ENCODE measurements at regions not wholly inside any gene's neighbourhood (a gene's known extent, or its start where the extent isn't known, plus 50 kb on each side); places are given as distances from the start of the nearest gene placed in this dataset.

- WGBS, 2 experiments, result 53 to 61% methylated on average over 2 of the region's 3 CpGs
- no peak overlapping the region for H3K27ac ChIP-seq (ENCODE audit: insufficient read depth, low read depth, low read length, poor library complexity, severe bottlenecking)
- no peak overlapping the region for H3K4me3 ChIP-seq (ENCODE audit: insufficient read depth, low read depth, low read length)
- no peaks in the 10 kb centered on the region for H3K4me1 ChIP-seq (ENCODE audit: control insufficient read depth, insufficient read depth, low read length)
- no peaks in the 10 kb centered on the region for H3K9me3 ChIP-seq (ENCODE audit: control insufficient read depth, low read length)
- H3K27me3 ChIP-seq (ENCODE audit: control insufficient read depth, insufficient read depth, low read length, poor library complexity, severe bottlenecking), result no peaks in the 10 kb centered on the region
- H3K36me3 ChIP-seq (ENCODE audit: control insufficient read depth, insufficient read depth, low read length), result no peaks in the 10 kb centered on the region
Measured at GRCh38 chr6:6781172-6781872, 192.8 kb downstream of the LY86 start.

- Histone ChIP-seq H3K9me3 (ENCODE audit: control insufficient read depth, low read length) (no peaks in the 10 kb centered on the region), H3K4me3 (ENCODE audit: insufficient read depth, low read depth, low read length) (no peak overlapping the region), H3K27ac (ENCODE audit: insufficient read depth, low read depth, low read length, poor library complexity, severe bottlenecking) (no peak overlapping the region), H3K4me1 (ENCODE audit: control insufficient read depth, insufficient read depth, low read length) (no peaks in the 10 kb centered on the region), H3K36me3 (ENCODE audit: control insufficient read depth, insufficient read depth, low read length) (no peaks in the 10 kb centered on the region), H3K27me3 (ENCODE audit: control insufficient read depth, insufficient read depth, low read length, poor library complexity, severe bottlenecking) (no peaks in the 10 kb centered on the region)
Measured at GRCh38 chr6:6781873-6782227, 193.3 kb downstream of the LY86 start.

GRCh38 chr6:6783721-6784120 lies 195.2 kb downstream of the LY86 start:
- no peaks in the 10 kb centered on the region for H3K36me3 ChIP-seq (ENCODE audit: control insufficient read depth, insufficient read depth, low read length)
- H3K9me3 ChIP-seq (ENCODE audit: control insufficient read depth, low read length), result no peaks in the 10 kb centered on the region
- H3K27me3 ChIP-seq (ENCODE audit: control insufficient read depth, insufficient read depth, low read length, poor library complexity, severe bottlenecking), result no peaks in the 10 kb centered on the region
- WGBS, 2 experiments, result 81 to 88% methylated on average over 2 of the region's 2 CpGs
- H3K4me3 ChIP-seq (ENCODE audit: insufficient read depth, low read depth, low read length), result no peak overlapping the region
- no peaks in the 10 kb centered on the region for H3K4me1 ChIP-seq (ENCODE audit: control insufficient read depth, insufficient read depth, low read length)
- H3K27ac ChIP-seq (ENCODE audit: insufficient read depth, low read depth, low read length, poor library complexity, severe bottlenecking), result no peak overlapping the region

- H3K36me3 ChIP-seq (ENCODE audit: control insufficient read depth, insufficient read depth, low read length), result no peaks in the 10 kb centered on the region
- no peaks in the 10 kb centered on the region for H3K4me1 ChIP-seq (ENCODE audit: control insufficient read depth, insufficient read depth, low read length)
- H3K9me3 ChIP-seq (ENCODE audit: control insufficient read depth, low read length), result no peaks in the 10 kb centered on the region
- H3K27ac ChIP-seq (ENCODE audit: insufficient read depth, low read depth, low read length, poor library complexity, severe bottlenecking), result no peak overlapping the region
- H3K27me3 ChIP-seq (ENCODE audit: control insufficient read depth, insufficient read depth, low read length, poor library complexity, severe bottlenecking), result no peaks in the 10 kb centered on the region
- WGBS, 2 experiments, result 90 to 97% methylated on average over 2 of the region's 2 CpGs
- H3K4me3 ChIP-seq (ENCODE audit: insufficient read depth, low read depth, low read length), result no peak overlapping the region
Measured at GRCh38 chr6:6784514-6785162, 196.1 kb downstream of the LY86 start.

GRCh38 chr6:6785163-6785521 lies 196.6 kb downstream of the LY86 start:
- Histone ChIP-seq H3K36me3 (ENCODE audit: control insufficient read depth, insufficient read depth, low read length) (no peaks in the 10 kb centered on the region), H3K9me3 (ENCODE audit: control insufficient read depth, low read length) (no peaks in the 10 kb centered on the region), H3K4me1 (ENCODE audit: control insufficient read depth, insufficient read depth, low read length) (no peaks in the 10 kb centered on the region), H3K4me3 (ENCODE audit: insufficient read depth, low read depth, low read length) (no peak overlapping the region), H3K27ac (ENCODE audit: insufficient read depth, low read depth, low read length, poor library complexity, severe bottlenecking) (no peak overlapping the region), H3K27me3 (ENCODE audit: control insufficient read depth, insufficient read depth, low read length, poor library complexity, severe bottlenecking) (no peaks in the 10 kb centered on the region)
- 89 to 91% methylated on average over 5 of the region's 5 CpGs for WGBS, 2 experiments

GRCh38 chr6:6788394-6789032 lies 200.0 kb downstream of the LY86 start:
- Histone ChIP-seq H3K4me3 (ENCODE audit: insufficient read depth, low read depth, low read length) (no peak overlapping the region), H3K27ac (ENCODE audit: insufficient read depth, low read depth, low read length, poor library complexity, severe bottlenecking) (no peak overlapping the region), H3K27me3 (ENCODE audit: control insufficient read depth, insufficient read depth, low read length, poor library complexity, severe bottlenecking) (no peaks in the 10 kb centered on the region), H3K36me3 (ENCODE audit: control insufficient read depth, insufficient read depth, low read length) (no peaks in the 10 kb centered on the region), H3K4me1 (ENCODE audit: control insufficient read depth, insufficient read depth, low read length) (no peaks in the 10 kb centered on the region), H3K9me3 (ENCODE audit: control insufficient read depth, low read length) (no peaks in the 10 kb centered on the region)
- WGBS, 2 experiments, result 79 to 94% methylated on average over 4 of the region's 4 CpGs

GRCh38 chr6:6790393-6790792 lies 201.9 kb downstream of the LY86 start:
- no peaks in the 10 kb centered on the region for H3K36me3 ChIP-seq (ENCODE audit: control insufficient read depth, insufficient read depth, low read length)
- H3K27me3 ChIP-seq (ENCODE audit: control insufficient read depth, insufficient read depth, low read length, poor library complexity, severe bottlenecking), result no peaks in the 10 kb centered on the region
- no peak overlapping the region for H3K4me3 ChIP-seq (ENCODE audit: insufficient read depth, low read depth, low read length)
- H3K27ac ChIP-seq (ENCODE audit: insufficient read depth, low read depth, low read length, poor library complexity, severe bottlenecking), result no peak overlapping the region
- no peaks in the 10 kb centered on the region for H3K9me3 ChIP-seq (ENCODE audit: control insufficient read depth, low read length)
- 95% methylated on average over 5 of the region's 5 CpGs for WGBS, 2 experiments
- H3K4me1 ChIP-seq (ENCODE audit: control insufficient read depth, insufficient read depth, low read length), result no peaks in the 10 kb centered on the region

GRCh38 chr6:6790891-6791290 lies 202.4 kb downstream of the LY86 start:
- Histone ChIP-seq H3K4me3 (ENCODE audit: insufficient read depth, low read depth, low read length) (no peak overlapping the region), H3K9me3 (ENCODE audit: control insufficient read depth, low read length) (no peaks in the 10 kb centered on the region), H3K4me1 (ENCODE audit: control insufficient read depth, insufficient read depth, low read length) (no peaks in the 10 kb centered on the region), H3K27ac (ENCODE audit: insufficient read depth, low read depth, low read length, poor library complexity, severe bottlenecking) (no peak overlapping the region), H3K27me3 (ENCODE audit: control insufficient read depth, insufficient read depth, low read length, poor library complexity, severe bottlenecking) (no peaks in the 10 kb centered on the region), H3K36me3 (ENCODE audit: control insufficient read depth, insufficient read depth, low read length) (no peaks in the 10 kb centered on the region)
- 80 to 90% methylated on average over 3 of the region's 3 CpGs for WGBS, 2 experiments

GRCh38 chr6:6793388-6794250 lies 205.1 kb downstream of the LY86 start:
- WGBS, 2 experiments, result 92 to 94% methylated on average over 8 to 9 of the region's 9 CpGs
- H3K36me3 ChIP-seq (ENCODE audit: control insufficient read depth, insufficient read depth, low read length), result no peaks in the 10 kb centered on the region
- H3K9me3 ChIP-seq (ENCODE audit: control insufficient read depth, low read length), result no peaks in the 10 kb centered on the region
- H3K4me1 ChIP-seq (ENCODE audit: control insufficient read depth, insufficient read depth, low read length), result peaks cover under 1% of the 10 kb centered on the region
- H3K4me3 ChIP-seq (ENCODE audit: insufficient read depth, low read depth, low read length), result no peak overlapping the region
- H3K27me3 ChIP-seq (ENCODE audit: control insufficient read depth, insufficient read depth, low read length, poor library complexity, severe bottlenecking), result no peaks in the 10 kb centered on the region
- no peak overlapping the region for H3K27ac ChIP-seq (ENCODE audit: insufficient read depth, low read depth, low read length, poor library complexity, severe bottlenecking)

GRCh38 chr6:6795393-6795792 lies 206.9 kb downstream of the LY86 start:
- H3K36me3 ChIP-seq (ENCODE audit: control insufficient read depth, insufficient read depth, low read length), result no peaks in the 10 kb centered on the region
- no peaks in the 10 kb centered on the region for H3K27me3 ChIP-seq (ENCODE audit: control insufficient read depth, insufficient read depth, low read length, poor library complexity, severe bottlenecking)
- H3K9me3 ChIP-seq (ENCODE audit: control insufficient read depth, low read length), result no peaks in the 10 kb centered on the region
- 97 to 98% methylated on average over 4 of the region's 4 CpGs for WGBS, 2 experiments
- no peak overlapping the region for H3K4me3 ChIP-seq (ENCODE audit: insufficient read depth, low read depth, low read length)
- H3K4me1 ChIP-seq (ENCODE audit: control insufficient read depth, insufficient read depth, low read length), result peaks cover 4% of the 10 kb centered on the region
- no peak overlapping the region for H3K27ac ChIP-seq (ENCODE audit: insufficient read depth, low read depth, low read length, poor library complexity, severe bottlenecking)

Measured in ectodermal cell (in vitro differentiated cells).